Putamen (tissue), 1 donor: ENCODE measurements at regions not wholly inside any gene's neighbourhood (a gene's known extent, or its start where the extent isn't known, plus 50 kb on each side); places are given as distances from the start of the nearest gene placed in this dataset.

Experiments used
- DNase-seq: peaks from one replicate; pipeline ENCODE4 v3.0.0-alpha.2; 2016; ENCODE audit warnings: low spot score

- no peak for DNase-seq
These were observed 357.8 kb upstream of the PTBP2 start for GRCh38 chr1:96363826-96364225.

GRCh38 chr1:96364576-96364975 lies 357.0 kb upstream of the PTBP2 start:
- no peak for DNase-seq

GRCh38 chr1:96365076-96365475 lies 356.5 kb upstream of the PTBP2 start:
- no peak for DNase-seq

GRCh38 chr1:96365596-96366390 lies 355.8 kb upstream of the PTBP2 start:
- DNase-seq: no peak

- DNase-seq: no peak
These were observed 355.1 kb upstream of the PTBP2 start for GRCh38 chr1:96366516-96366915.

GRCh38 chr1:96367791-96368190 lies 353.8 kb upstream of the PTBP2 start:
- no peak for DNase-seq

GRCh38 chr1:96370757-96371156 lies 350.8 kb upstream of the PTBP2 start:
- no peak for DNase-seq

- DNase-seq: no peak
These were observed 348.7 kb upstream of the PTBP2 start for GRCh38 chr1:96372881-96373280.

GRCh38 chr1:96374076-96374762 lies 347.4 kb upstream of the PTBP2 start:
- DNase-seq: no peak

GRCh38 chr1:96376846-96377245 lies 344.7 kb upstream of the PTBP2 start:
- no peak for DNase-seq

GRCh38 chr1:96384611-96385010 lies 337.0 kb upstream of the PTBP2 start:
- no peak for DNase-seq

GRCh38 chr1:96387785-96388184 lies 333.8 kb upstream of the PTBP2 start:
- no peak for DNase-seq

GRCh38 chr1:96388421-96389310 lies 332.9 kb upstream of the PTBP2 start:
- no peak for DNase-seq

GRCh38 chr1:96400089-96400488 lies 321.5 kb upstream of the PTBP2 start:
- DNase-seq: no peak

- DNase-seq: no peak
These were observed 312.5 kb upstream of the PTBP2 start for GRCh38 chr1:96409087-96409486.

- no peak for DNase-seq
These were observed 311.9 kb upstream of the PTBP2 start for GRCh38 chr1:96409689-96410088.

GRCh38 chr1:96411006-96411405 lies 310.6 kb upstream of the PTBP2 start:
- no peak for DNase-seq

GRCh38 chr1:96414598-96414997 lies 307.0 kb upstream of the PTBP2 start:
- no peak for DNase-seq

- no peak for DNase-seq
These were observed 305.4 kb upstream of the PTBP2 start for GRCh38 chr1:96416111-96416595.

GRCh38 chr1:96416701-96417444 lies 304.7 kb upstream of the PTBP2 start:
- no peak for DNase-seq

GRCh38 chr1:96418969-96419368 lies 302.6 kb upstream of the PTBP2 start:
- no peak for DNase-seq

GRCh38 chr1:96424877-96425276 lies 296.7 kb upstream of the PTBP2 start:
- no peak for DNase-seq
